HepG2 (cell line): ENCODE measurements at regions not wholly inside any gene's neighbourhood (a gene's known extent, or its start where the extent isn't known, plus 50 kb on each side); places are given as distances from the start of the nearest gene placed in this dataset.

Experiments used
- ATAC-seq: fragments of 200-7000 bp; cut with Tn5 transposase; 3 replicates; pipeline ENCODE4 v1.9.1; 2020; ENCODE audit warnings: mild to moderate bottlenecking, moderate library complexity
- BruUV-seq: library from RNA; stranded (reverse); fragments of 400-500 nt; replicated peaks from 2 replicates; lab custom pipeline; 2021; lab: Mats Ljungman, UMichigan
- CTCF ChIA-PET: fragments of 300-600 bp; formaldehyde crosslinking; extraction: SDS; loops from one replicate; lab custom pipeline; 2021; ENCODE audit warnings: low total read pairs, inconsistent platforms, low intra/inter-chr PET ratio; lab: Yijun Ruan, JAX
- POLR2A ChIA-PET: fragments of 350-600 bp; sonication (Branson Sonifier 250); formaldehyde crosslinking; loops from one replicate; lab custom pipeline; 2020; ENCODE audit warnings: antibody characterized with exemption, inconsistent platforms; lab: Yijun Ruan, JAX
- DNase-seq: peaks from one replicate; pipeline ENCODE4 v3.0.0-alpha.2; 2015; ENCODE audit warnings: low spot score
- FAIRE-seq: peaks from 3 replicates; lab custom pipeline; 2011; peaks lifted over from hg19 to GRCh38; lab: Jason Lieb, UNC
- H2AFZ ChIP-seq: one replicate; pipeline ENCODE4 v1.6.1; 2011; ENCODE audit warnings: low read length, inconsistent platforms
- H3K27ac ChIP-seq: fragments of 300-600 bp; 3 replicates; pipeline ENCODE4 v1.8.0; 2011; ENCODE audit warnings: mixed run types, mild to moderate bottlenecking, mixed read lengths, low read length, inconsistent platforms; ENCODE audit not compliant: insufficient read depth; ENCODE audit errors: extremely low read length
- H3K27me3 ChIP-seq, 2 experiments: fragments of 200-600 bp in 1 of 2; 2 replicates in 1 of 2; 3 replicates in 1 of 2; pipeline versions ENCODE4 v1.6.0 to v1.8.0; 2011; ENCODE audit warnings: low read length in 2 of 2, mild to moderate bottlenecking in 2 of 2, moderate library complexity in 2 of 2, inconsistent platforms in 1 of 2; ENCODE audit not compliant: insufficient read depth in 2 of 2, control insufficient read depth in 1 of 2
- H3K36me3 ChIP-seq, 2 experiments: fragments of 200-600 bp in 1 of 2; replicated peaks in 1 of 2; 2 replicates in 1 of 2; 3 replicates in 1 of 2; pipeline versions ENCODE4 v1.5.1 to v1.8.0; 2011; ENCODE audit warnings: low read length in 2 of 2, inconsistent platforms in 1 of 2; ENCODE audit not compliant: insufficient read depth in 2 of 2, control insufficient read depth in 1 of 2
- H3K4me1 ChIP-seq: 2 replicates; pipeline ENCODE4 v1.5.1; 2012; ENCODE audit warnings: low read length, inconsistent platforms; ENCODE audit not compliant: insufficient read depth
- H3K4me2 ChIP-seq: 2 replicates; pipeline ENCODE4 v1.6.0; 2011; ENCODE audit warnings: low read depth, low read length, inconsistent platforms
- H3K4me3 ChIP-seq, 3 experiments: fragments of 200-600 bp in 1 of 3; sonication (generic), shearing (Covaris generic) in 1 of 3; replicated peaks in 1 of 3; 2 replicates each; pipeline ENCODE4 v1.5.1; 2011 to 2016; ENCODE audit warnings: low read length in 3 of 3, inconsistent platforms in 2 of 3, low read depth in 2 of 3, mild to moderate bottlenecking in 2 of 3, control low read depth in 1 of 3, mixed read lengths in 1 of 3; ENCODE audit not compliant: insufficient read depth in 1 of 3
- H3K79me2 ChIP-seq: one replicate; pipeline ENCODE4 v1.6.1; 2011; ENCODE audit warnings: low read length, inconsistent platforms; ENCODE audit not compliant: insufficient read depth
- H3K9ac ChIP-seq: 2 replicates; pipeline ENCODE4 v1.6.0; 2011; ENCODE audit warnings: mild to moderate bottlenecking, low read depth, low read length, inconsistent platforms; ENCODE audit not compliant: insufficient read depth
- H3K9me3 ChIP-seq: 2 replicates; pipeline ENCODE4 v1.5.1; 2012; ENCODE audit warnings: mild to moderate bottlenecking, low read length
- H4K20me1 ChIP-seq: 2 replicates; pipeline ENCODE4 v1.6.0; 2011; ENCODE audit warnings: inconsistent platforms, mild to moderate bottlenecking, low read length, moderate library complexity; ENCODE audit not compliant: insufficient read depth
- AKNA ChIP-seq: sonication (generic); formaldehyde crosslinking; IDR thresholded peaks from 2 replicates; pipeline ENCODE4 v1.4.0; 2020; ENCODE audit warnings: missing genetic modification reagents, borderline replicate concordance
- ASH2L ChIP-seq: fragments of 300-600, 200-600 bp; sonication (generic); IDR thresholded peaks from 2 replicates; pipeline ENCODE4 v1.7.0; 2017; ENCODE audit warnings: low read depth, mild to moderate bottlenecking, moderate library complexity, mixed read lengths, low read length; ENCODE audit not compliant: insufficient read length
- DNMT1 ChIP-seq: sonication (generic); formaldehyde crosslinking; IDR thresholded peaks from 2 replicates; pipeline ENCODE4 v1.5.1; 2020; ENCODE audit warnings: mild to moderate bottlenecking, missing genetic modification reagents
- ELF3 ChIP-seq: IDR thresholded peaks from 2 replicates; pipeline ENCODE4 v1.6.1; 2016; ENCODE audit warnings: missing genetic modification reagents, missing compliant biosample characterization
- FIP1L1 ChIP-seq: fragments of 200-400 bp; formaldehyde crosslinking; IDR thresholded peaks from 2 replicates; pipeline ENCODE4 v1.6.1; 2018; ENCODE audit warnings: low read depth, mild to moderate bottlenecking, low read length, moderate library complexity, borderline replicate concordance; ENCODE audit not compliant: insufficient read depth
- GATA4 ChIP-seq: sonication (generic); IDR thresholded peaks from 2 replicates; pipeline ENCODE4 v1.6.1; 2016; ENCODE audit warnings: antibody characterized with exemption, low read depth, borderline replicate concordance
- POLR2A ChIP-seq, 2 experiments: IDR thresholded peaks; 2 replicates each; pipeline ENCODE4 v1.6.1; 2011; ENCODE audit warnings: low read depth in 2 of 2, low read length in 2 of 2, mild to moderate bottlenecking in 1 of 2, moderate library complexity in 1 of 2; ENCODE audit not compliant: insufficient read depth in 1 of 2
- REPIN1 ChIP-seq: sonication (generic); formaldehyde crosslinking; IDR thresholded peaks from 2 replicates; pipeline ENCODE4 v1.8.0; 2022; ENCODE audit warnings: missing genetic modification reagents, low read depth, mild to moderate bottlenecking, borderline replicate concordance
- YEATS4 ChIP-seq: sonication (generic); formaldehyde crosslinking; IDR thresholded peaks from 2 replicates; pipeline ENCODE4 v1.4.0; 2020; ENCODE audit warnings: missing genetic modification reagents, borderline replicate concordance
- ZNF235 ChIP-seq: sonication (generic); formaldehyde crosslinking; IDR thresholded peaks from 2 replicates; pipeline ENCODE4 v1.8.1; 2023; ENCODE audit warnings: mild to moderate bottlenecking, missing genetic modification reagents, borderline replicate concordance
- ZNF34 ChIP-seq: sonication (generic); formaldehyde crosslinking; IDR thresholded peaks from 2 replicates; pipeline ENCODE4 v1.4.0; 2020; ENCODE audit warnings: mild to moderate bottlenecking, missing genetic modification reagents, borderline replicate concordance
- ZNF589 ChIP-seq: sonication (generic); formaldehyde crosslinking; conservative IDR thresholded peaks from 2 replicates; pipeline ENCODE4 v1.8.0; 2022; ENCODE audit warnings: mild to moderate bottlenecking, moderate library complexity, missing genetic modification reagents
- in situ Hi-C: cut with HindIII; loops from 2 replicates; pipeline ENCODE4 v1.10.0; 2017; ENCODE audit warnings: low pct_unique_long_range_greater_than_20kb; ENCODE audit not compliant: extremely low pct_ligation_motif_present
- intact Hi-C: fragments of 100-400 bp; cut with micrococcal nuclease; formaldehyde crosslinking; loops from one replicate; pipeline ENCODE4 v1.10.0; 2022; ENCODE audit not compliant: unreplicated experiment
- TF ChIP-seq, protein P1 (sequence below): sonication (generic); formaldehyde crosslinking; IDR thresholded peaks from 2 replicates; pipeline ENCODE4 v1.8.0; 2022; ENCODE audit warnings: missing genetic modification reagents, mild to moderate bottlenecking, borderline replicate concordance

GRCh38 chr3:88398581-88398980, 248.8 kb downstream of the C3orf38 start:
- POLR2A ChIA-PET, result no interaction called here
- Histone ChIP-seq H3K27me3 (no peaks in the 10 kb centered on the region), H3K27ac (no peak overlapping the region), H3K4me3 (no peak overlapping the region), H4K20me1 (no peaks in the 10 kb centered on the region), H3K9ac (no peak overlapping the region), H3K36me3 (no peaks in the 10 kb centered on the region), H3K9me3 (no peaks in the 10 kb centered on the region), H3K4me1 (no peaks in the 10 kb centered on the region), H3K4me2 (no peak overlapping the region), H3K79me2 (no peaks in the 10 kb centered on the region), H2AFZ (no peak overlapping the region)
- CTCF ChIA-PET, result no interaction called here
- in situ Hi-C loops (no loop called here), intact Hi-C loops (no loop called here)
- no peak for ATAC-seq
- no peak for DNase-seq
- BruUV-seq, result no TSS peak
- FAIRE-seq, result no peak
- TF ChIP-seq, protein P1, sequence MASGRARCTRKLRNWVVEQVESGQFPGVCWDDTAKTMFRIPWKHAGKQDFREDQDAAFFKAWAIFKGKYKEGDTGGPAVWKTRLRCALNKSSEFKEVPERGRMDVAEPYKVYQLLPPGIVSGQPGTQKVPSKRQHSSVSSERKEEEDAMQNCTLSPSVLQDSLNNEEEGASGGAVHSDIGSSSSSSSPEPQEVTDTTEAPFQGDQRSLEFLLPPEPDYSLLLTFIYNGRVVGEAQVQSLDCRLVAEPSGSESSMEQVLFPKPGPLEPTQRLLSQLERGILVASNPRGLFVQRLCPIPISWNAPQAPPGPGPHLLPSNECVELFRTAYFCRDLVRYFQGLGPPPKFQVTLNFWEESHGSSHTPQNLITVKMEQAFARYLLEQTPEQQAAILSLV, result no peak
- TF ChIP-seq ZNF589 (CRISPR knock-in tag) (no peak), POLR2A (IDR thresholded peaks at IDR 0.05; ENCODE audit: insufficient read depth in 1 of 2, low read depth in 2 of 2, low read length in 2 of 2) (no peak), REPIN1 (CRISPR knock-in tag) (no peak), ASH2L (no peak), ELF3 (CRISPR knock-in tag) (no peak), YEATS4 (no peak), AKNA (CRISPR knock-in tag) (no peak), FIP1L1 (no peak), ZNF235 (CRISPR knock-in tag) (no peak), GATA4 (no peak), ZNF34 (no peak), DNMT1 (no peak)
